ENCODE measurements at regions not wholly inside any gene's neighbourhood (a gene's known extent, or its start where the extent isn't known, plus 50 kb on each side); places are given as distances from the start of the nearest gene placed in this dataset.

DNA sequence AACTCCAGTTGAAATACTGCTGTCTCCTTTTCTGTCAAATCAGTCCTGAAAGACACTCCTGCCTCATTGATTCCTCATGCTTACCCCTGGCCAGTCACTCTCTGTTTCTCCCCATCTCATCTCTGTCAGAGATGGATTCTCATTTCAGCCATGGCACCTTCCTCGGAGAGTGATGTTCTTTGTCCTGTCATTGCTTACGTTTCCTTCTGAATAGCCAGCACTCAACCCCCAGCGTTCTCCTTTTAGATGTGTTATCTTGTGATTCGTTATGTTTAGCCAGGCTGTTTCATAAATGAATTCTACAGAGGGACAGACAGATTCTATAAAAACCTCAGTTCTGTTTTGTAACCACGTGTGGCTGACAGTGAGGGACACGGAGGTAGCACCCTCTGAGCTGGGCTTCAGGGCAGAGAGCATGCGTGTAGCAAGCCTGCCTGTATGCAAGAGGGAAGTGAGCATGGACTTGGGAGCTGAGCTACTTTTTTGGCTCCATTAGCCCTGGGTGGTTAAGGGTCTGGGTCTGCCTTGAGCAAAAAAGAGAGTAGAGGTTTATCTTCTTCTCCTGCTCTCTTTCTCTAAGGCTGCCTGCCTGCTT lies 354.6 kb downstream of the DDX10 start:
- no peak for DNase-seq
- H3K27ac Mint-ChIP-seq (ENCODE audit: unreplicated experiment): no peak overlapping the region
- H3K4me3 Mint-ChIP-seq (ENCODE audit: unreplicated experiment): no peak overlapping the region
- intact Hi-C loops (cut with micrococcal nuclease; ENCODE audit: unreplicated experiment): no loop called here
- ChIA-PET POLR2A (no interaction called here), CTCF (no interaction called here)
- H3K36me3 Mint-ChIP-seq (ENCODE audit: insufficient read depth, unreplicated experiment): no peaks in the 10 kb centered on the region
- peaks cover 6% of the 10 kb centered on the region for H3K27me3 Mint-ChIP-seq (ENCODE audit: insufficient read depth, unreplicated experiment)
- Histone ChIP-seq H3K9me3 (no peaks in the 10 kb centered on the region), H3K36me3 (ENCODE audit: control insufficient read depth, insufficient read depth, low read length) (no peaks in the 10 kb centered on the region), H3K27me3 (replicated peaks; ENCODE audit: control insufficient read depth, insufficient read depth, low read length) (no peaks in the 10 kb centered on the region), H3K4me3 (ENCODE audit: low read depth, low read length) (no peak overlapping the region), H3K4me1 (no peaks in the 10 kb centered on the region)
- BruUV-seq (replicated peaks): no TSS peak
- no peaks in the 10 kb centered on the region for H3K4me1 Mint-ChIP-seq (ENCODE audit: low read depth, unreplicated experiment)
- TF ChIP-seq, protein P1, sequence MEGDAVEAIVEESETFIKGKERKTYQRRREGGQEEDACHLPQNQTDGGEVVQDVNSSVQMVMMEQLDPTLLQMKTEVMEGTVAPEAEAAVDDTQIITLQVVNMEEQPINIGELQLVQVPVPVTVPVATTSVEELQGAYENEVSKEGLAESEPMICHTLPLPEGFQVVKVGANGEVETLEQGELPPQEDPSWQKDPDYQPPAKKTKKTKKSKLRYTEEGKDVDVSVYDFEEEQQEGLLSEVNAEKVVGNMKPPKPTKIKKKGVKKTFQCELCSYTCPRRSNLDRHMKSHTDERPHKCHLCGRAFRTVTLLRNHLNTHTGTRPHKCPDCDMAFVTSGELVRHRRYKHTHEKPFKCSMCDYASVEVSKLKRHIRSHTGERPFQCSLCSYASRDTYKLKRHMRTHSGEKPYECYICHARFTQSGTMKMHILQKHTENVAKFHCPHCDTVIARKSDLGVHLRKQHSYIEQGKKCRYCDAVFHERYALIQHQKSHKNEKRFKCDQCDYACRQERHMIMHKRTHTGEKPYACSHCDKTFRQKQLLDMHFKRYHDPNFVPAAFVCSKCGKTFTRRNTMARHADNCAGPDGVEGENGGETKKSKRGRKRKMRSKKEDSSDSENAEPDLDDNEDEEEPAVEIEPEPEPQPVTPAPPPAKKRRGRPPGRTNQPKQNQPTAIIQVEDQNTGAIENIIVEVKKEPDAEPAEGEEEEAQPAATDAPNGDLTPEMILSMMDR (IDR thresholded peaks at IDR 0.05; ENCODE audit: insufficient read depth in 1 of 2, low read depth in 1 of 2, low read length in 1 of 2, severe bottlenecking in 1 of 2, unreplicated experiment in 1 of 2): no peak
- H3K9me3 Mint-ChIP-seq (ENCODE audit: unreplicated experiment): peaks cover 6% of the 10 kb centered on the region

DNA sequence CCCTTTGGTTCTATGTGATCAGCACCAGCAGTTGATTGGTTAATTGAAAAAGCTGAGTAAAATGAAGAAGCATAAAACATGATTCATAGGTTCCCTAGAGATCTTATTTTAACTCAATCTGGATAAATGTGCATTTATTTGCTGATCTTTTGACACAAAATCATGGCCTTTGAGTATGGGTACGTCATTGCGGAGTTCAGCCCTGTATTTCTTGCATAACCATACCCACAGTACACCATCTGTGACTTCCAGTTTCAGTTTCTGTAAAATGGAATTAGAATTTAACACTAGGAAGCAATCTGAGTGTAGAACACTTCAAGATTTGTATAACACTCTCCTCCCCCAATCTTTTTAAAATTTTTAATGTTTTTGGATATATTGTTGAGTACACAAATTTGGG lies 358.2 kb downstream of the DDX10 start:
- H3K36me3 Mint-ChIP-seq (ENCODE audit: insufficient read depth, unreplicated experiment): no peaks in the 10 kb centered on the region
- no peak overlapping the region for H3K27ac Mint-ChIP-seq (ENCODE audit: unreplicated experiment)
- TF ChIP-seq, protein P1 (IDR thresholded peaks at IDR 0.05; ENCODE audit: insufficient read depth in 1 of 2, low read depth in 1 of 2, low read length in 1 of 2, severe bottlenecking in 1 of 2, unreplicated experiment in 1 of 2): no peak
- no peaks in the 10 kb centered on the region for H3K27me3 ChIP-seq (replicated peaks; ENCODE audit: control insufficient read depth, insufficient read depth, low read length)
- intact Hi-C loops (cut with micrococcal nuclease; ENCODE audit: unreplicated experiment): no loop called here
- H3K9me3 Mint-ChIP-seq (ENCODE audit: unreplicated experiment): peaks cover 26% of the 10 kb centered on the region
- H3K9me3 ChIP-seq: peaks cover 12% of the 10 kb centered on the region
- H3K36me3 ChIP-seq (ENCODE audit: control insufficient read depth, insufficient read depth, low read length): no peaks in the 10 kb centered on the region
- POLR2A ChIA-PET: no interaction called here
- CTCF ChIA-PET: no interaction called here
- H3K27me3 Mint-ChIP-seq (ENCODE audit: insufficient read depth, unreplicated experiment): peaks cover 10% of the 10 kb centered on the region
- no peak for DNase-seq
- H3K4me1 Mint-ChIP-seq (ENCODE audit: low read depth, unreplicated experiment): no peaks in the 10 kb centered on the region
- no peaks in the 10 kb centered on the region for H3K4me1 ChIP-seq
- H3K4me3 Mint-ChIP-seq (ENCODE audit: unreplicated experiment): no peak overlapping the region
- H3K4me3 ChIP-seq (ENCODE audit: low read depth, low read length): no peak overlapping the region
- BruUV-seq (replicated peaks): no TSS peak

DNA sequence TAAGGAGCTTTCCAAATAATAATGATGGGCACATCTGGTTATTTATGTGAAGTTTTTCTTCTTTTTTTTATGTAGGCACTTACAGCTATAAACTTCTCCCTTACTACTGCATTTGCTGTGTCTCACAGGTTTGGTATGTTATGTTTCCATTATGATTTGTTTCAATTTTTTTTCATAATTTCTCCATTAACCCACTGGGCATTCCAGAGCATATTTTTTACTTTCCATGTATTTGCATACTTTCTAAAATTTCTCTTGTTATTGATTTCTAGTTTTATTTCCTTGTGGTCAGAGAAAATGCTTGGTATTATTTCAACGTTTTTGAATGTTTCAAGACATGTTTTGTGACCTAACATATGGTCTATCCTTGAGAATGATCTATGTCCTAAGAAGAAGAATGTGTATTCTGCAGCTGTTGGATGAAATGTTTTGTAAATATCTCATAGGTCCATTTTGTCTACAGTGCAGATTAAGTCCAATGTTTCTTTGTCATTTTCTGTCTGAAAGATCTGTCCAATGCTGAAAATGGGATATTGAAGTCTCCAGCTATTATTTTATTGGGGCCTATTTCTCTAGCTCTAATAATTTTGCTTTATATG lies 362.1 kb downstream of the DDX10 start:
- Histone ChIP-seq H3K36me3 (ENCODE audit: control insufficient read depth, insufficient read depth, low read length) (no peaks in the 10 kb centered on the region), H3K4me3 (ENCODE audit: low read depth, low read length) (no peak overlapping the region), H3K4me1 (no peaks in the 10 kb centered on the region), H3K27me3 (replicated peaks; ENCODE audit: control insufficient read depth, insufficient read depth, low read length) (no peaks in the 10 kb centered on the region), H3K9me3 (peaks cover 12% of the 10 kb centered on the region)
- no peak overlapping the region for H3K4me3 Mint-ChIP-seq (ENCODE audit: unreplicated experiment)
- no peak overlapping the region for H3K27ac Mint-ChIP-seq (ENCODE audit: unreplicated experiment)
- ChIA-PET POLR2A (no interaction called here), CTCF (no interaction called here)
- no peaks in the 10 kb centered on the region for H3K36me3 Mint-ChIP-seq (ENCODE audit: insufficient read depth, unreplicated experiment)
- DNase-seq: no peak
- BruUV-seq (replicated peaks): no TSS peak
- H3K4me1 Mint-ChIP-seq (ENCODE audit: low read depth, unreplicated experiment): no peaks in the 10 kb centered on the region
- H3K27me3 Mint-ChIP-seq (ENCODE audit: insufficient read depth, unreplicated experiment): peaks cover 7% of the 10 kb centered on the region
- intact Hi-C loops (cut with micrococcal nuclease; ENCODE audit: unreplicated experiment): no loop called here
- TF ChIP-seq, protein P1 (IDR thresholded peaks at IDR 0.05; ENCODE audit: insufficient read depth in 1 of 2, low read depth in 1 of 2, low read length in 1 of 2, severe bottlenecking in 1 of 2, unreplicated experiment in 1 of 2): no peak
- peaks cover 26% of the 10 kb centered on the region for H3K9me3 Mint-ChIP-seq (ENCODE audit: unreplicated experiment)
